ENCODE measurements at regions not wholly inside any gene's neighbourhood (a gene's known extent, or its start where the extent isn't known, plus 50 kb on each side); places are given as distances from the start of the nearest gene placed in this dataset.

GRCh38 chr10:53396876-53397275 lies 624.3 kb upstream of the MBL2 start:
- TF ChIP-seq CTCF (IDR thresholded peaks at IDR 0.05; ENCODE audit: low read length) (no peak), EZH2 (IDR thresholded peaks at IDR 0.05; ENCODE audit: borderline replicate concordance, low read length) (no peak)

Measured in OCI-LY1 (cell line).